ENCODE measurements at regions not wholly inside any gene's neighbourhood (a gene's known extent, or its start where the extent isn't known, plus 50 kb on each side); places are given as distances from the start of the nearest gene placed in this dataset.
A peak's percentile ranks its signal among the peaks of the same experiment; 100 is the strongest.
"Not testable (repeated sequence)": the region's sequence is repeated elsewhere in the genome, so short reads cannot be mapped to it uniquely, and the experiment has no call there.

DNA sequence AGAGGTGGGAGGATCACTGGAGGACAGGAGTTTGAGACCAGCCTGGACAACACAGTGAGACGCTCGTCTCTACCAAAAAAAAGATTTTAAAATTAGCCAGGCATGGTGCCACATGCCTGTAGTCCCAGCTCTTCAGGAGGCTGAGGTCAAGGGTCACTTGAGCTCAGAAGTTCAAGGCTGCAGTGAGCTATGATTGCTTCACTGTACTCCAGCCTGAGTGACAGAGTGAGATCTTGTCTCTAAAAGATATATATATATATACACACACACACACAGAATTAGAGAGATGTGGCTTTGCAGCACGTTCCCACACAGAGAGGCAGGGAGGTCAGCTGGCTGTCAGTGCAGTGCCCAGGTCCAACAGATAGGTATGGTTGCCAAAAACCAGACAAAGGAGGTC is 363.4 kb downstream of the BCL2L11 start:
- not testable (repeated sequence) for DNase-seq

DNA sequence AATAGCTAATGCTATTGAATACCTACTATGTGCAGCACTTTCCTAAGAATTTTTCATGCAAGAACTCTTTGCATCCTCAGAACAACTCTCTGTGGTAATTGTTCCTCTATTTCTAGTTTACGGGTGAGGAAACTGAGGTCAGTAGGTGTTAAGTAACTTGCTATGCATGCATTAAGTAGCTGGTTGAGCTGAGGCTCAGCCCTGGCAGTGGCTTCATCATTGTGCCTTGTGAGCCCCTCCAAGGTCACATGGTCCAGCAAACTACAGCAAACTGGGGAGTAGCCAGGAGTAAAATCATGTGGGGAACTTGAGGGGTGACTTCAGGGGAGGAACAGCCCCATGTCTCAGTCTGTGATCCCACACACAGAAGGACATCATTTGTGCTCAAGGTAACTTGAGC is 365.2 kb downstream of the BCL2L11 start:
- DNase-seq = not testable (repeated sequence)

DNA sequence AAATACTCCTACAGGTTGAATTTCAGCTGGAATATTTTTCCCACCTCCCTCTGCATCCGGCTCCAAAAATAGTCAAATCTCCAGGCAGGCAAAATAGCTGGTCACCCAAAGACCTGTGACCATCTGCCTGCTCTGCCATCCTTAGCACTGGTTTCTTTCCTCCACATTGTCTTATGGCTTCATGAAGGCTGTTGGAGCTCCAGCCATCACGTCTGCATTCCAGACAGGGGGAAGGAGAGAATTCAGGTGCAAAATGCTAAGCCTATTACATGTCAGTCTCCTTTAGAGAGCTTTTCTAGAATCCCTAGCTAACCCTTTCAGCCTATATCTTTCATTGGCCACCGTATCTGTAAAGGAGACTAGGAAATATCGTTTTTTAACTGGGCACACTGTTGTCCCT is 367.7 kb downstream of the BCL2L11 start:
- DNase-seq = not testable (repeated sequence)

DNA sequence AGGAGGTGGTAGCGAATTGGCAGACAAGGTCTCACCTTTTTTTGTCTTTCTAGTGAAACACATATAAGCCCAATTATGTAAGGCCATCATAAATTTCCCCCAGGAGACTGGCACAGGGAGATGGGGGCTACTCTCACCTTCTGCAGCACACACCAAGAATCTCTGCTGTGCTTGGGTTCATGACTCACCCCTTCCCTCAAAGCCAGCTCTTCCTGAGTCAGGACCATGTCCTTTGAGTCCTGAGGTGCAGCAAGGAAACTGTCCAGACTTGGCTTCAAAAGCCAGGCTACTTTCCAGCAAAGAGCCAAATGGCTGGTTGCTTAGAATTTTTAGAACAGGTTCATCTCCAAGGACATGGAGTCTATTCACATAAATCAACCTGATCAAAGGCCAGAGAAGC is 368.7 kb downstream of the BCL2L11 start:
- not testable (repeated sequence) for DNase-seq

DNA sequence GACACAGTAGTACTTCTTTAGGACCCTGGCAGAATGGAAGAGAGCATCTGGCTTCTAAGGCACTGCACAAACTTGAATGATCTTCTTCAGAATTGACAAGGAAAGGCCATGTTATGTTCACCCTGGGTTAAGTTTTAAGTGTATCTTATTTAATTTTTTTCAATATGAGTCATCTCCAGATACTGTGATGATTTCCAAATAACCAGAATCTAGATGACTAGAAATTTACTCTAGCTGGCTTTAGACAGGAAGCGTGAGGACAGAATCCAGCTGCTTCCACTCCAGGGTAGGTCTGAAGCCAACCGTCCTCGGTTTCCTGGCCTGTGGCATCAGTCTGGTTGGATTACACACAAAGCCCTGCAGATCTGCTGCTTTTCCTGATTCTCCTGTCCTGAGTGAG is 370.5 kb downstream of the BCL2L11 start:
- not testable (repeated sequence) for DNase-seq

DNA sequence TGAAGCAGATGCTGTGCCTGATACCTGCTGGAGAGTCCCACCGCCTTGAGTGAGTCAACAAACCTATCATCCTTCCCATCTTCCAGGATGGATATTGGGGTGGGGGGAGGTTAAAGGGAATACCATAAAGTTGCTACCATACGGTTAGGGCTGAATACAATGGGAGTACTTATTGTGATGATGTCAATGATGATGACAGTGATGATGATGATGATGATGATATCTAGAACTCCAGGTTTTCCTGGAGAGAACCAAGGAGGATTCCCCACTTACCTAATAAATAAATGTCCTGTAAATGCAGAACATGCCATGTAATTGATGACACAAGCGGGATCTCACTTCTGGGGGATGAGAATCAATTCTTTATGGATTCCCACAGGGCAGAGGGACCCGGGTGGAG is 370.9 kb downstream of the BCL2L11 start:
- DNase-seq = not testable (repeated sequence)

DNA sequence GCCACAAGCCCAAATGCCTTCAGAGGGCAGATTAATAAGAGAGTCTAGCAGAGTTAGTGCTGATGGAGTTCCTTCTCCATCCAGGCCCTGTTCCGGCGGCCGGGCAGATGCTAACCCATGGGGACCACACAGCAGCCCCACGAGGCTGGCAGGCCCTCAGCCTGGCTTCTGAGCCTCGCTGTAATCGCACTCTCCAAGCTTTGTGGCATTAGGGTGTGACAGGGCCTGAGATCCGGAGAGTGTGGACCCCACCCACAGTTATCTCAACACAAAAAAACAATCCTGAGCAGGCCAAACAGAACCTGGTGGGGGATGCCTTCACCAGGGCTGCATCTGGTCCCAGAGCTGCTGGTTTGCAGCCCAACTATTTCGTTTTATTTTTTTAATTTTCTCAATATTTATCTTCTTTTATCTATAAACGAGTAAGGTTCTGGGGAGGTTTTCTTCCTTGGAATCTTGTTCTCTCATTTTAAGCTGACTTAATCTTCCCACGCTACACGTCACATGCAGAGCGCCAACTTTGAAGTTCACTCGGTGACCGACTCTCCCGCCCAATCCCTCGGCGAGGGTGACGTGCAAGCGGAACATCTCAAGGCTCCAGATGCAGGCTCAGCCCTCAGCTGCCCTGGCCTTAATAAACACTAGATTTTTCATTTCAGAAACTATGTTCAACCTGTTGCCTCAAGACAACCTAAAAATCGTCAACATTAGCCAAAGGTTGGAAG is 372.4 kb downstream of the BCL2L11 start:
- DNase-seq = not testable (repeated sequence)

DNA sequence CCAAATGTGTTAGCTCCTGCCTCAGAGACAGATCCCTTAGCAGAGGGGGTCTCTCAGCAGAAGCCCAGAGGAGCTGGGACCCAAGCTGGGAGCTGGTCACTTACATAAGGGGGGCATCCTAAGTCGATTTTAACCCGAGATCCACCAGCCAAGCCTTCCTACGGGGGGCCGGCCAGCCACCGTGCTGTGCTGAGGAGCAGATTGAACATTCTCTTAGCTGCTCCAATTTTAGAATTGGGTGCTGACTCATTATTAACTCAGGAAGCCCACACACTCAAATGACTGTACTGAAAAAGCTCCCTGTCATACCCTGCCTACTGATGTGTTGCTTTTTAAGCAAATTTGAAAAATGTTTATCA is 373.0 kb downstream of the BCL2L11 start:
- DNase-seq = peak; percentile 23

DNA sequence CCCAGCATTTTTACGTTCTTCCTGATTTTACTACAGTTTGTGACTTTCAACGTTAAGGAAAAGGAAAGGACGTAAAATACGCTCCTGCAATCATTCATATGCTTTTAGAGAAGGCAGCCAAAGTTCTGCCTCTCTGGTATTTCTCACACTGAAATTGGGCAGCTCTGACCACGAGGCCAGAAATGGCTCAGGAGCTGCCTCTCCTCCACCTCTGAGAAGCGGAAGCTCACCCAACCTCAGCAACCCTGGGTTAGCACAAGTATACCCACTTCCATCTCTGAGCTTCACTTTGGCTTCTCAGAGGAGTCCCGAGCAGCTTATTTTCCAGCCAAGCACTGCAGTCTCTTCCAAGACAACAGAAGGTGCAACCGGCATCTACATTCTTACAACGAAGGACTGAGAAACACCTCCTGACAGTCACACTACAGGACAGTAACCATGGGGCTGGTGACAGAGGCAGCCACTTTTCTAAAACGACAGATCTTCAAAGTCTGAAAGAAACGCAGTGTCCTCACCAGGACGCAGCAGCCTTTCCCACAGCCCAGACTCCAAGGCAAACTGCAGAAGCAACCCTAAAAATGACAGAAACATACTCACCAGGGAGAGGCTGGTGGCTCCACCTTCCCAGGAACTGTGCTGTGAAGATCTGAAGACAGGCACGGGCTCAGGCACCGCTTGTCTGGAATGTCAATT is 373.7 kb downstream of the BCL2L11 start:
- not testable (repeated sequence) for DNase-seq

DNA sequence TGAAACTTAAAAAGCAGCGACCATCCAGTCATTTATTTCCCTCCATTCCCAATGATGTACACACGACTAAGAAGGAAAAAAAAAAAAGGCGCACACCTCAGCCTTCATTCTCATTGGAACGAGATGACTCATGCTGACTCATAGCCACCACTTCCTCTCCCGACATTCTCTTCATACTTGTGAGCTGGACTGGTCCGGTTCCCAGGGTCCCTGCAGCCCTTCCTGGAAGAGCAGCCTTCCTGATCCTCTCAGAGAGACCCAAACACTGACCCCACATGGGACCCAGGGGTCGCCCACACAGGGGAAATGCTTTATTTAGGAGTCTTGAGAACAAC is 374.2 kb downstream of the BCL2L11 start:
- DNase-seq = not testable (repeated sequence)

DNA sequence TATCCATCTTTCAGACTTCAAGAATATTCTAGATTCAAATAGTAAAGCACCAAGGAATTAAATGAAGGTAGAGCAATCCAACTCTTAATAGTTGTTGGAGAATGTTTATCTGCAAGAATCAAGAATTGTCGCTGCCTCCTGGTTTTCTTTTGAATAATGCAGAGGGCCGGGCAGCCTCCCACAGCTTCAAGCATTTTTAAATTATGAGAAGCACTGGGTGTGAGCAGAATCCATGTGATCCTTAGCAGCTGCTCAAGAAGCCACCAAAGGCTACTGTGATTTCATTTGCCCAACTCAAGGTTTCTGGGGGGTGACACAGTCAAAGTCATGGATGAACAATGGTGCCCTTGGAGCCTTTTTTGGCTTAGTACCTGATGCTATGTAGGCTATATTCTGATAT is 374.9 kb downstream of the BCL2L11 start:
- peak; percentile 67 for DNase-seq

DNA sequence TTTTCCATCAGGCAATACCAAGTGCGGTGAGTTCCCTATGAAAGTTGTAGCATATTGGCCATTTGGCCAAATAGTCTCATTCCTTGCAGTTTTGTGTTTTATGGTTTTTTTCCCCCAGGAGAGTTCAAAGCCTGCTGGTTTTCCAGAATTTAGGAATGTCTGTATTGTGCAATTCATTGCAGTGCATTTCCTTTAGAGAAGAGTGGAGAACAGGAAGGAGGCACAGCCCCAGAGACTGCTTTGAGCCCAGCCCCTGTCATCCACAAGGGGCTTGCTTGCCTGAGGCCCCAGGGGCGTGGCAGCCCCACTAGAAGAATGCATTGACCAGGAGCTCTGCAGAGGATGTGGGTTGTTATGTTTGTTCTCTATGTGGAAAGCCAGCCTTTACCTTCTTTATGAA is 375.5 kb downstream of the BCL2L11 start:
- peak; percentile 93 for DNase-seq

DNA sequence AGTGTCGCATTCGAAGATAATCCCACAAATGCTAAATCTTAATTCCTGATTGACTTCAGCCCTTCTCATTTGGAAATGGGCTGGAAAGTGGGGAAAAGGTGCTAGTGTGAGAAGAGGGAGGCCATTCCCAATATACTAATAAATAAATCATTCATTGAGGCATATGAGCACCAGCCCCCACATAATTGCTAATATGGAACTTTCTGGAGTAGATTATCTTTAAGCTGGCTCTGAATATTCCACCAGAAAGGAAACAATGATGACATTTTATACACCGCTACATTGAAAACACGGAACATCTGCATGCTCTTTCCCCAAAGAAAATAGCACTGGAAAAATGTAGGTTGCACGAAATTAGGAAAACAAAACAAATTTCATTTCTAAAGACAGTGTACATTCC is 376.1 kb downstream of the BCL2L11 start:
- peak; percentile 18 for DNase-seq

DNA sequence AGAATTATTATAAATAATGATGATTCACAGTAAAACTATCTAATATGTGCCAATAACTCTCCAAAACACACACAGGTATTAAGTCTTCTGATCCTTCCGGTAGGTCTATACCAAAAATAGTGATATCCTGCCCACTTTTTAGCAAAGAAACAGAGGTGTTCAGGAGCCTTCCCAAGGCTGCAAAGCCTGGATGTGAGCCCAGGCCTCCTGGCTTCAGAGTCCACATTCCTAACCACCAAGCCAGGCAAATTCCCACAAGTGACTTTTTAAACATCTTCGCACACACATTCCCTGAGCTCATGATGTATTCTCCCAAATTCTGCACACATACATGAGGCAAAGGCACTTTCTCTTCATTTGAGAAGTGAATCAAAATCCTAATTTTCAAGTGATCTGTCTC is 376.6 kb downstream of the BCL2L11 start:
- DNase-seq = peak; percentile 79

DNA sequence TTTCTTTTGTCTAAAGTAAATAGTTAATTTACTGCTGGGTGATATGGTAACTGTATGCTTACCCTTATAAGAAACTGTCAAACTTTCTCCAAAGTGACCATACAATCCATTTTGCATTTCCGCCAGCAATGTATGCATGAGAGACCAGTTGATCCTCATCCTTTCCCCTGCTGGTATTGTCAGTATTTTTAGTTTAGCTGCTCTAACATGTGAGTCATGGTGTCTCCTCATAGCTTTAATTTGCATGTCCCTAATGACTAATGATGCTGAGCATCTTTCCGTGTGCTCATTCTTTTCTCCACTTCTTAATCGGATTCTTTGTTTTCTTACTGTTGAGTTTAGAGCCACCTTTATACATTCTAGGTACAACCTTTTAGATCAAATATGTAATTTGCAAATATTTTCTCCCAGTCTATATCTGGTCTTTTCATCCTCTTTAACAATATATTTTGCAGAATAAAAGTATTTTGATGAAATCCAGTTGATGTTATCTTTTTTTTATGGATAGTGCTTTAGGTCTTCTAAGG is 379.9 kb downstream of the BCL2L11 start:
- DNase-seq = peak; percentile 26

DNA sequence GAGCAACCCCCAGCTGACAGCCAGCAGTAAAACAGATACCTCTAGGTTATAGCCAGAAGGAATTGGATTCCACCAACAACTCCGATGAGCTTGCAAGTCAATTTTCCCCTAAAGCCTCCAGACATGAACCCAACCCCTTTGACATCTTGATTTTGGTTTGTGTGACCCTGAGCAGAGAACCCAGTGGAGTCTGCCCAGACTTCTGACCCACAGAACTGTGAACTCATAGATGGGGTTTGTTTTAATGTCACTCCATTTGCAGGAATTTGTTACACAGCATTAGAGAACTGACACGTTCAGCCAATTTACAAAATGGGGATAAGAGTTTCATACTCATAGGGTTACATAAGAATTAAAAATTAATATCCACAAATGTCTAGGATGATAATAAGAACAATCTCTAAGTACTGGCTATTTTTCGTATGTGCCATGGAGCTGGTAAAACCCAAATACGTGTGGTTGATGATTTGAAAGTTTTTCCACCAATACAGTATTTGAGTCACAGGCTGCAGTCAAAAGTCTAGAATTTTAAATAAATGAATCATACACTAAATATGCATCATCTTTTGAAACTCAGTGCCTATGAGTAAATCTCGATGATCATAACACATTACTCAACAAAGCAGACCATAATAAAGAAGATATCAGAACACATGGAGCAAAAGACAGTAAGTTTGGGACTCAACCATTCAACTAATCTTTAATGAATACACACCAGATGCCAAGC is 380.0 kb downstream of the ANAPC1 start:
- DNase-seq = not testable (repeated sequence)

DNA sequence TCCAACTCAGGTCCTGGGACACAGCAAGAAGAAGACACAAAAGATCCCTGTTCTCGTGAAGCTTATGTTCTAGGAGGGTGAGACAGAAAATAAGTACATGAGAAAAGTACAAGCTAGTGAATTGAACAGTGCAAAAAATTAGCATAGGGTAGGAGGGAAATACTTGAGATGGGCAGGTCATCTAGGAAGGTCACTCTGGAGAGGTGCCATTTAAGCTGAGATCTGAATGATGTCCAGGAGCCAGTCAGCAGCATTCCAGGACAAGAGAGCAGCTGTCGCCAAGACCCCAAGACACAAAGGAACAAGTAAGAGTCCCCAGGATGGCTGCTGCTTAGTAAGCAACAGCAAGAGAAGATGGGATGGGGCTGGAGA is 379.4 kb downstream of the ANAPC1 start:
- peak; percentile 27 for DNase-seq

DNA sequence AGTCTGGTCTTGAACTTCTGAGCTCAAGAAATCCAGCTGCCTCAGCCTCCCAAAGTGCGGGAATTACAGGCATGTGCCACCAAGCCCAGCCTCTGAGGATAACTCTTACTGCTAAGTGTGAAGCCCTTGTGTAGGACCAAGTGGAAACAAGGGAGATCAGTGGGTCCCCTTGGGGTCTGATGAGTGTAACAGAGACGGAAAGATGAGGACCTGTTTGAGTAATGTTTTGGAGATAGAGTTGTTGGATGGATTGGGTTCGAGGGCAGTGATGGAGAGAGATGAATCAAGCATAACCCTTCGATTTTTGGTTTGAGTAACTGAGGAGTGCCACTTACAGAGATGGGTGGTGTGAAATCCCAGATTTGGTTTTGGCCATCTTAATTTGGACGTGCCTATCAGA is 378.7 kb downstream of the ANAPC1 start:
- not testable (repeated sequence) for DNase-seq

DNA sequence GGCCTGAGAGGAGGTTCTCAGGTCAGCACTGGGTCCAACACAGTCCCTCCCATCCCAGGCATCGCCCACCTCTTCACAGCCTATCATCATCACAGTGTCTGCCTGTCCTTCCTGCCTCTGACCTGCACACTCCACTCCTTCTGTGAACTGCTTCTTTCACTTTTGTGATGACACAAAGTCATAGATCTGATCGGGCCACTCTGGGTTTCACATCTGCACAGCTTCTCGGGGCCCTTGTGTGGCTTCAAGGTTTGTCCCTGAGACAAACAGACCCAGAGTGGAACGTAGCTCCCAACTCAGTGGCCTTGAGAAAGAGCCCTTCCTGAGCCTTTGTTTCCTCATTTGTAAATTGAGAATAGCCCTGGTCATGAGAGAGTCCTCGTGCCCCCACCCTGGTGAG is 377.1 kb downstream of the ANAPC1 start:
- not testable (repeated sequence) for DNase-seq

DNA sequence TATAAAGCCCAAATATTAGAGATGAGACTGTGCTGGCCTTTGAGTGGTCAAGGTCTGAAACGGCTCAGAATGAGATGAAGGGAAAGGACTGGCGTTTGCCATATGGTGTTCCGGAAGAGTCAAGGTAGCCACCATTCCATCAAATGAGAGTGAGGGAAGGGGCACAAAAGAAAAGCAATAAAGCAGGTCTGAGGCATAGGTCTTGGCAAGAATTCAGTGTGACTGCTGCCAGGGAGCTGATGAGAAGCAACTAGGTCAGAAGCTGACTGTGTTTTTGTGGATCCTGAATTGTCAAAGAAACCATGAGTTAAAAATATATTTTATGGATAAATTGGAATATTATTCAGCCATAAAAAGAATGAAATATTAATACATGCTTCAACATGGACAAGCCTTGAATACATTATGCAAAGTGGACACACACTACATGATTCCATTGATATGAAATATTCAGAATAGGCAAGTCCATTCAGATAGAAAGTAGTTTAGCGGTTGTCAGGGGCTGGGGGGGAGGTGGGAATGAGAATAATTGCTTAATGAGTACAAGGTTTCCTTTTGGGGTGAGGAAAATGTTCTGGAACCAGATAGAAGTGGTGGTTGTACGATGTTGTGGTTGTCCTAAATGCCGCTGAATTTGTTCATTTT is 374.6 kb downstream of the ANAPC1 start:
- DNase-seq = not testable (repeated sequence)

DNA sequence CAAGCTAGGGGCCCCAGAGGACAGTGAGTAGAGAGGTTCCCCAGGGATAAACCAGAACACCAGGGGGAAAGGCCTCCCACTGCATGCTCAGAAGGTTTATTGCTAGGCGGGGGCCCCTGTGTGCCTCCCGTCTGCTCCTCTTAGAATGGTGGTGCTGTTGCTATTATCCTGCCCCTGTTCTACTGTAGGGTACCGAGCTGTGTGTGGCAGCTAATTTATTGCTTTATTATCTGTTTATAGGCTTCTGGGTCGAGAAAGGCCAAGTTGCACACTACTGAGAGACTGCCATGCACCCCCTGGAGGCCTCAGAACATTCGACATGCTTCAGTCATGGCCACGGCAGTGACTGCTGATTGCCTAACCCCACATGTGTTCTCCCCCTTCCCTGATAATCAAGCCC is 373.6 kb downstream of the ANAPC1 start:
- DNase-seq = not testable (repeated sequence)

DNA sequence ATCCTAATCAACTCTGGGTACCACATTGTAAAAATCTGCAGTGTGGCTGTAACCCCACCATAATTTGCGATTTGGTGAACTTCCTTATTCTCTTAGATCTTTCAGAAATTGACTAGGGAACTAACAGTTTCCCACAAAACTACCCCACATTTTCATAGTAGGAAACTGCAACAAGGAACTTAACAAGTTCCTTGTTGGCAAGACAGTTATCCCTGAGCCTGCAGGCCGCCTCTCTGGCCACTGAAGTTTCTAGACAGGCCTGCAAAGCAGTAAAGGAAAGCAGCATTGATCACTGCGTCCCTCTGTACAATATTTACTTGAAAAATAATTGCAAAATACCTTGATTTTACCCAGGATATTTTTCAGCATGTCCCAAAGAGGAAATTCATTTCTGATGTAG is 372.9 kb downstream of the ANAPC1 start:
- DNase-seq = not testable (repeated sequence)

DNA sequence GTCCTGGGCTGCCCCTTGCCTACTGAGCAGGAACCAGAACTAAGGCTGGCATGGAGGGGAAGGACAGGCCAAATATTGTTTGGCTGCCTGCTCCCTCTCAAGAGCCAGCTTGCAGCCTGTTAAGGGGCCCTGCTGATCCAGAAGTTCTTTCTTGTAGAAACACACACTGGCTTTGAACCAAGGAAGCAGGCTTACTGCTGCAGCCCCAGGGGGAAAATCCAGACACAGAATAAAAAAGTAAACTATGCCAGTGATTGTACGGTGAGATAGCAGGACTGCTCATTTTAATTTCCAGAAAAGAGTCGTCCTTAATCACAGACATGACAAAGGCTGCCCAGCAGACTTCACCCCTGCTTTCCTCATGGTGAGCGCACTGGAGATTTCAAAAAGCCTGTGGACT is 371.6 kb downstream of the ANAPC1 start:
- not testable (repeated sequence) for DNase-seq

Data from fibroblast of skin of right biceps (primary cell).